Kidney glomerular epithelial cell (primary cell): ENCODE measurements at regions not wholly inside any gene's neighbourhood (a gene's known extent, or its start where the extent isn't known, plus 50 kb on each side); places are given as distances from the start of the nearest gene placed in this dataset.
"Not testable (repeated sequence)": the region's sequence is repeated elsewhere in the genome, so short reads cannot be mapped to it uniquely, and the experiment has no call there.

Experiments used
- DNase-seq: peaks from one replicate; lab custom pipeline; 2025; lab: John Stamatoyannopoulos, UW

DNA sequence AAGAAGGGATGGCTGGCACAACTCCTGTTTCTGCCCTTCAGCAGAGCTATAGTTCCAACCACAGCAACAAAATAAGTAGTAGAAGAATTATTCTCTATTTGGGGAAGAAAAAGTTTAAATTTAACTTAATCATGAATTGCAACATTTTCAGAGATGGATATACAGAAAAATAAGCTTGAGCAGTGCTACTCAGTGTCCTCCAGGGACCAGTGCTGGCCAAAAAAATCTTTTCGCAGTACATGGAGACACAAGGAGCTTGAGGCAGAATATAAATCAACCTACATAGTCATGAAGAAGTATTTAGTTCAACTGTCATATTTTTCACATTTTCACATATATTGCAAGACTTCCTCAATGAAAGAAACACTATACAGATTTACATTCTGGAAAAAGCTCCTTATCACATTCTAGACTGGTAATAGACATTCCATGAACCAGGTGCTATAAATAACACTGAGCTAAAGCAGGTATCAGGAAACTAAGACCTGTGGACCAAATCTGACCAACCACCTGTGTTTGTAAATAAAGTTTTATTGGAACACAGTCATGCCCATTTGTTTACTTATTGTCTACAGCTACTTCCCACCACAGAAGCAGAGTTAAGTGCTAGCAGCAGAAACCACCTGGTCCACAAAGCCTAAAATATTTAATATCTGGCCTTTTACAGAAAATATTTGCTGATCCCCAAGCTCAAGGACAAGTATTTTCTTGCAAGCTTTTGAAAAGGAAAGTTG is 101.9 kb downstream of the RGS21 start:
- no peak for DNase-seq

DNA sequence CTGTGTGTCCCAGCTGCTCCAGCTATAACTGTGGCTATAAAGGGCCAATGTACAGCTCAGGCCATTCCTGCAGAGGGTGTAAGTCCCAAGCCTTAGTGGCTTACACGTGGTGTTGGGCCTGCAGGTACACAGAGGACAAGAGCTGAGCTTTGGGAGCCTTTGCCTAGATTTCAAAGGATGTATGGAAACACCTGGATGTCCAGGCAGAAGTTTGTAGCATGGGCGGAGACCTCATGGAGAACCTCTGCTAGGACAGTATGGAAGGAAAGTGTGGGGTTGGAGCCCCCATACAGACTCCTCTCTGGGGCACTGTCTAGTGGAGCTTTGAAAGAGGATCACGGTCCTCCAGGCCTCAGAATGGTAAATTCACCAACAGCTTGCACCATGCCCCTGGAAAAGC is 113.9 kb downstream of the RGS21 start:
- no peak for DNase-seq

DNA sequence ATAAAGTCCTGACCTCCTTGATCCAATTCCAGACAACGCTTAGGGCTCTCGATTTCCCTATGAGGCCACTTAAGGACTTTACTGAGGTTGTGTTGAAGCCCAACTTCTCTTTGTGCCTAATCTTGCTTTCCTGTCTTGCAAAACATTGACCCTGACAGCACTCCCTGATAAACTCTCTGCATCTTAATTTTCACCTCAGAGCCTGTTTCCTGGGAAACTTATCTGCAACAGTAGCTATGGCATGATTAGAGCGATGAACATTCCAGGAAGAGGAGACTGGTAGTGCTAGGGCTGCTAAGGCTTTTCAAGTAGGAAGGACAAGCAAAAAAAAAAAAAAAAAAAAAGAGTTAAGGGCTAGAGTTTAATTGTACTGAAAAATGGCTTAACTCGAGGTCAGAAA is 118.9 kb downstream of the RGS21 start:
- no peak for DNase-seq

DNA sequence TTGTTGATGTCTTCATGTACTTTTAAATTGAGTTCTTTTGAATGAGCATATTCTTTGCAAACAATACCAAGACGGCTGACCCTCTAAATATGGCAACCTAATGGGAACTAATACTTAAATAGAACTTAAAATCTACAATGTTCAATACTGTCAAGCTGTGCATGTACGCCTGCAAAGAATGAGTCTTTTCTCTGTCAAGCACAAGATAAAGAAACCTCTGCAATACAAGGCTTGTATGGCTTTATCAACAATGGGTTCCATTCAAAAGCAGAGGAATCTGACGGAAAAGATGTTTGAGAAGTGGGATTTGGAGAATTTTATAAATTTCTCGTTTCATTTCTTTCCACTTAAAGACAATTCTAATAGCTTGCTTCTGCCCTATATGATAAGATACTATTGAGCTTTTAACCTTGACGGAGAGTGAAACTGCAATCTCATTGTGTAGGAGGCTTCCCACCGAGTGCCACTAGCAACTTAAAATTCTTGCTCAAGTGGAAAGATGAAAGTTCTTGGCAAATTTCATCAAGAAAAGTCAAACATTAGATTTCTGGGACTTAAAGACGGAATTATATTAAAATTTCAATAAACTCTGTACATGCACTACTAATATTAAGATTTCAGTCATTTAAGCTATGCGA is 119.8 kb downstream of the RGS21 start:
- no peak for DNase-seq

DNA sequence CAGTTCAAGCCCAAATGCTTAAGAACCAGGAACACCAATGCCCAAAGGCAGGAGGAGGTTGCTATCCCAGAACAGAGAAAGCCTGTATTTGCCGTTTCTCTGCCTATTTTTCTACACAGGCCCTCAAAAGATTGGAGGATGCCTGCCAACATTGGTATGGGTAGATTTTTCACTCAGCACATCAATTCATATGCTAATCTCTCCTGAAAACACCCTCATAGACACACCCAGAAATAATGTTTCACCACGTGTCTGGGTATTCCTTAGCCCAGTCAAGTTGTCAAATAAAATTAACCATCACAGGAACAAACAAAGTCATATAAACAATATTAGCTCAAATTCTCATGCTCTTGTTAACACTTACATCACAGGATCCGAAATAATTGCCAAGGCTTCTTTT is 121.9 kb downstream of the RGS21 start:
- no peak for DNase-seq

DNA sequence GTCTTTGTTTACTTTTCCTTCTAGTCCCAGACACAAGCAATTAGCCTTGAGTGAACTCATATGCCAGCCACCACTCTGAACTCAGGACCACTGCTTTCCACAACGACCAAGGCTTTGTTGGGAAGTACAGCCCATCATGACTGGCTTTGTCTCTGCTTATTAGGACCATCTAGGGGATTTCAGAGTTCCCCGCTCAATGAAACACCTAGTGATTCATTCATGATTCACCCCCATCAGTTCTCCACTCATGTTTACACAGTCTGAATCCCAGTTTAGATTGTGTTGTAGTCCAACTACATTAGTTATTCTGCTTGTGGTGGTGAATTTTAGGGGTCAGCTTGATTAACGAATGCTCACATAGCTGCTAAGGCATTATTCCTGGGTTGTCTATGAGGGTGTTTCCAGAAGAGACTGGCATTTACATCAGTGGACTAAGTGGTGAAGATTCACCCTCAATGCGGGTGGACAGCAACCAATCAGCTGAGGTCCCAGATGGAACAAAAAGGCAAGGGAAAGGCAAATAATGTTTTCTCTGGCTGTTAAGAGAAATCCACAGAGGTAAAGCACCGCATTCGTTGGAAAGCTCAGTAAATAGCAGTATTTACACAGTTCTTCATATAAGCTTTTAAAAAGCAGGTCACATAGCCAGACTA is 122.7 kb downstream of the RGS21 start:
- DNase-seq, result peak; percentile 70

DNA sequence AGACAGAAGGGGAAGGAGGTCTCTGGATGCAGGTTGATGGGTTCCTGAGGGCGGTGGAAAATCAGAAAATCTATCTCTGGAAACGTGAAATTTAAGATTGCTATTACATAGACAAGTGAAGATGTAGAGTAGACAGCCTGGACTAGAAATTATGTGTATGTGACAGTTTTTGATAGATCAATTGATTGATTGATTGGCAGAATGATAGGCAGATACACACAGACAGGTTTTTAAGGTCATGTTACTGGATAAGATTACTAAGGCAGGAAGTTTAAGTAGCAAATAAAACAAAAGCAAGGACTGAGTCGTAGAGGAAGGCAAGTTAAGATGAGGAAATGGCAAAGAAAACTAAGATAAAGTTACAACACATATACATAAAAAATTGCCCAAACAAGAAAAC is 124.7 kb downstream of the RGS21 start:
- no peak for DNase-seq

DNA sequence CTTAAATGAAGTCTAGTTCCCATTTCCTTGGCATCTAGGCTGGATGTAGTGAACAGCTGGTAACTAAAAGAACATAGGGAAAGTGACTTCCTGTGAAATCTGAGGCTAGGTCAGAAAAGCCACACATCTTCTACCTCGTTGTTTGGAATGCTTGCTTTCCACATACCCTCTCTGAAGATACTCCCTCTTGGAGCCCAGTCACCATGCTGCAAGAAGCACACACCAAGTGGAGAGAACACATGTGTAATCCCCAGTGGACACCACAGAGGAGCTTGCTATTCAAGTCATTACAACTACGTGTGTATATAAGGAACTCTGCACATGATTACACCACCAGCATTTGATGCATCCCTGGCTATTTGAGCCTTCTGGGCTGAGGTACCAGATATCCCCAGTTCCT is 125.9 kb downstream of the RGS21 start:
- DNase-seq, result no peak

DNA sequence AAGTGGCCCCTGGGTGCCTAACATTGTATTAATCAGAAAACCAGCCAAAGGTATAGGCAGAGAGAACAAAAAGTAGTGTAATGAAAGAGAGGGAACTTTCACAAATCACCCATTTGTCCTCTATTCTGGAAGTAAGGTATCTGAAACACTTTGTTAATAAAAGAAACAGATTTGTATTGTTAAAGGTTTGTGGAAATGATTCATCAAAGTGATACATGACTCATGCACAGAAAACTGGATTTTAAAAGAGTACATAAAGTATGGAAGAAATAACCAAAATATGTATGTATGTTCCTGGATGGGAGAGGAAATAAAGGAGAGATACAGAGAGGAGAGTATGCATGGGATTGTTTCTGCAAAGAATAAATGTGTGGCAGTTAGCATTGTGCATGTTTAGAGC is 126.8 kb downstream of the RGS21 start:
- no peak for DNase-seq

DNA sequence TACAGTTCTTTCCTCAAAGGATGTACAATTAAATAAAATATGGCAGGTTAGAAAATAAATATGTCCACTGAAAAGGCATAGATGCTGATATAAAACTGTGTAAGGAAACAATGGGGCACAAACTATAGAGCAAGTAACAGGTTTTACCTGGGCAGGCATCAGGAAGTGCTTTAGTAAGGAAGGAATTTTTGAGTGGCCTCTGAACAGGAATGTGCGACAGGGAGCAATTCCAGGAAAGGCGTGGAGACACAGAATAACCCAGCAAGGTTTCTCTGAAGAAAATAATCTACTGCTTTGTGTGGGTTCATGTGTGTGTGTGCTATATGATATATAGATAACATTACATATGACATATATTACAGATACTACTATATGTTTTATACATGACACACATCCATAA is 128.4 kb downstream of the RGS21 start:
- no peak for DNase-seq

DNA sequence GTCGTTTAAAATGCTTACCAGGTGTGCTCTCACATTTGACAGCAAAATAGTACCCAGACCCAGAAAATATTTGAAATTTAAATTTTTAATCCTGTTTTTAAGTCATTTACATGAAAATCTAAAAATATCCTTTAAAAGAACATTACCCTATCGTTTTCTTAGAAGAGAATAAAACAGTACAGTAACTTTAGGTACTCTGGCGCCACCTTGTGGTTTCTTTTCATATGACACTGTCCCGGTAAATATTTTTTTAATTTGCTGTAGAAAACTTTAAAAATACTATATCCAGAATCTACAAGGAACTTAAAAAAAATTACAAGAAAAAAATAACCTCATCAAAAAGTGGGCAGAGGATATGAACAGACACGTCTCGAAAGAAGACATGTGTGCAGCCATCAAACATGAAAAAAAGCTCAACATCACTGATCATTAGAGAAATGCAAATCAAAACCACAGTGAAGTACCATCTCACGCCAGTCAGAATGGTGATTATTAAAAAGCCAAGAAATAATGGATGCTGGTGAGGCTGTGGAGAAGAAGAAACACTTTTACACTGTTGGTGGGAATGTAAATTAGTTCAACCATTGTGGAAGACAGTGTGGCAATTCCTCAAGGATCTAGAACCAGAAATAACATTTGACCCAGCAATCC is 129.2 kb downstream of the RGS21 start:
- peak; percentile 35 for DNase-seq

DNA sequence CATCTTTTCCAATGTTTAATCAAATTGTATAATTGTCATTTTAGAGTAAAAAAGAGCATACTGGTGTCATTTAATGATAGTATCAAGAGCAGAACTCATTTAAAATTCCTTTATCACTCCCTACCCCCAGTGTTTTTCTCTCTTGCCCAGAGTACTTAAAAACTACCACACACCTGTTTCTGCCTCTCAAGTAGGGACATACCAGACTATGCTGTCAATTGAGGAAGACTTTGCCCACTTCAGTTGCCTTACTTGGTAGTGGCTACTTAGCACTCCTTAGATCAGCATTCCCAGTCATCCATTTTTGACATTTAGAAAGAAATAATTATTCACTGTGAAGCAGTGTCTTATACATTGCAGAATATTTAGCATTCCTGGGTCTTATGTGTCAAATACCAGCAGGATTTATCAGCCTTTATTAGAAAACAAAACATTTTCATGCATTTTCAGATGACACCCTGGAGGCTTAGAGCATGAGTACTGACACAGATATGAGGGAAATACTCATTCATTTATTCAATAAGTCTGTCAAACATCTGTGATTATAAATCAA is 127.5 kb upstream of the RGS1 start:
- no peak for DNase-seq

DNA sequence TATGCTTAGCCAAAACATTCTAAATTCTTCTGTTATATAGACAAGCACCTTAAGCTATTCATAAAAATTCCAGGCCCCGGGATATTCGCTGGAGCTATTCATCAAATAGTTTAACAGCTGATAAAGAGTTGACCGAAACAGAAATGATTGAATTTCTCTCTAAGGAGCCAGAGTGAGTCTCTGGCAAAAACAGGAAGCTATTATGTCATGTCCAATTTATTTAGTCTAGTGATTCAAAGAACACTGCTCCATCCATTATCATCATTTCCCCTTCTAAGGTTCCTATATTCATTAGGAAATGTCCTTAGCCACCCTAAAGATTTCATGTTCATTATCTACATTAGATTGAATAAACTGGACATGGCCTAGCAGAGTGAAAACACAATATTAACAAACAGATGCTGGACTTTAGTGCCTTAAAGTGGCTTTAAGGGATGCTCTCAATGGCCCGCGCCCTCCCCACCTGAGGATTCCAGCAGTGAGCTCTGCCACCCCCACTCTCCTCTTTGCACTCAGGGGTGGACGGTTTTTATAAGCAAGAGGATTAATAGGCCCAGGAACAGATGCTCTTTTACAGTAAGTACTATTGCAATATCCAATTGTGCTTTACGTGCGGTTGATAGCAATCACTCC is 122.1 kb upstream of the RGS1 start:
- DNase-seq, result no peak

DNA sequence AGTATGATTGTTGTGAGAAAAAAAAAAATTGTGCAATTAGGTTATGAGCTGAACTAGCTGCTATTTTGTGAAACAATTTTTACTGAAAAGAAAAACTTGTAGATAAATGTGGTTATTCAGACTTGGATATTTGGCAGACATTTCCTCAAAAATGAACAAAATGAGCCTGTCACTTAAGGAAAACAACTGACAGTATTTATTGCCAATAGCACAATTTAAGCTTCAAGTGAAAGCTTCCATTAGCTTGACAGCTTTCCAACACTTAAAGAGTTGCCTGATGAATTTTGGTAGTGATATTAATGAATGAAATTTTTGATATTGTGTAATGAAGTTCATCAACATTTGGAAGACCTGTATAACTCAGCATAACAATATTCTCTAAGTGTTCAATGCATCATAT is 116.1 kb upstream of the RGS1 start:
- no peak for DNase-seq

DNA sequence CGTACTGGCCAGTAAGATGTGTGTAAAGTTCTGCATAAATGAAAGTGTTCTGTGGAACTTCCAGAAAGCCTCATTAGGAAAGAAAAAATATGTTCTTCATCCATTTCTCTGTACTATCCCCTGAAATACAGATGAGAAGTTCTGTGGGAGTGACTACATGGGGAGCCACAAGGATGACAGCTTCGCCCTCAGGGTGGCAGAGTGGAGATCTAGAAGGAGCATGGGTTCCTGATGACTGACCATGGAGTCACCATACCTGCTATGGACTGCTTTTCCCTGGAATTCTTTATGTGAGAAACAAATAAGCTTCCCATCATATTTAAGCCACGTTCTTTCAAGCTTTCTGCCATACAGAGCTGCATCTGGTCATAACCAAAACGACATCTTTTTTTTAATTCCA is 113.9 kb upstream of the RGS1 start:
- no peak for DNase-seq

DNA sequence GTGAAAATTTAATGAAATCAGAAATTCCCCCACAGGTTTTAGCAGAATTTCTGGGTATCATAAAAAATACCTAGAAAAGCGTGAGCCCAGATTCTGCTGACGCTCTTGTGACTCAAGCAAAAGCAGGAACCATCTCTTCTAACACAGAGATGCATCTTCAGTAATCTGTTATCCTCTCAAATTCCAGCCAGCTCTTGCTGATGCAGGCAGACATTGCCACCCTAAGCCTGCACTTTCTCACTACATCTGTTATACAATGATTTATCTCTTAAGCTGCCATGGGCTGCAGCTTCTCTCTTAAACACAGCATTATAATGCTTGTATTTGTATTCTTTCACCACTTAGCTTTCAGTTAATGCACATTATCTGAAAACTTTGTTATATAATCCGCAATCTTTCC is 113.0 kb upstream of the RGS1 start:
- no peak for DNase-seq

DNA sequence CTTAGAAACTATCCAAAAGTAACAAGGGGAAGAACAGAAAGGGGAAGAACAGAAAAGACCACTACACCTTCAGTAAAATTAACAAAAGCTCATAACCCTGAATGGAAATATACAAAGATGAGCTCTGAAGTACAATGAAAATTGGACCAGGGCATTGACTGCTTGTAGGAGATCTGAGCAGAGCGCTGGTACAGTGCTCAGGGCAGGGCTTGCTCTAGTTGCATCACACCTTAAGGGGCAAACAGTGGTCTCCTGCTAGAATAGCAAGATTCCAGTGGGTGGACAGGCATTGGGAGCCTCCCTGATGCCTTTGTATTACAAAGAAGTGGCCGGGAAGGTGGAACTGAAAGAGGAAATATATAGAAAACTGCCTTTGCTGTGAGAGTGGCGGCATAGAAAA is 111.9 kb upstream of the RGS1 start:
- no peak for DNase-seq

DNA sequence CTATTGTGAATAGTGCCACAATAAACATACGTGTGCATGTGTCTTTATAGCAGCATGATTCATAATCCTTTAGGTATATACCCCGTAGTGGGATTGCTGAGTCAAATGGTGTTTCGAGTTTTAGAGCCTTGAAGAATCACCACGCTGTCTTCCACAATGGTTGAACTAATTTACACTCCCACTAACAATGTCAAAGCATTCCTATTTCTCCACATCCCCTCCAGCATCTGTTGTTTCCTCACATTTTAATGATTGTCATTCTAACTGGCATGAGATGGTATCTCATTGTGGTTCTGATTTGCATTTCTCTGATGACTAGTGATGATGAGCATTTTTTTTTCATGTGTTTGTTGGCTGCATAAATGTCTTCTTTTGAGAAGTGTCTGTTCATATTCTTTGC is 110.4 kb upstream of the RGS1 start:
- DNase-seq, result not testable (repeated sequence)

DNA sequence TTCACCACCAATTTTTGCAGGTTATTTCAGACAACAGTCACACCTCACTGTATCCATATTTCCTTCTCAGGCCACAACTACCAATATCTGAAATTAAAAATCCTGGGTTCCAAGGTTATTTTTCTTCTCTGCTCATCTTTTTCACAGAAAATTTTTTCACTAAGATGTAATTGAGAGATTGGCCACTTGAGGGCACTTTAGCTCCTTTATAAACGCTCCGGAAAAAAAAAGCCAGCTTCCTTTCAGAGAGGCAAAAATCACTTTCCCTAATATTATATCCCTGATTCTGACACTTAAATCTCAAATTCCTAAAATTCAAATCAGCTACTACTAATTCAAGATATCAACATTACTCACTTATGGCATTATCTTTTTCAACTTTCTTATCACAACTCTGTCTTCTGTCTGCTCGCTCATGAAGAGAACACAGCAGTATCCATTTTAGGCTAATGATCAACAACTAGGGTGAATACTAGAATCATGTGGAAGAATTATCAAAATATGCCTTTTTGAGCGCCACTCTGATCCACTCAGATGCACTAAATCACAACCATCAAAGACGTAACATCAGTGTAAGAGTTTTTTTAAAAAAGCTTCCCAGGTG is 101.4 kb upstream of the RGS1 start:
- DNase-seq, result peak; percentile 51

DNA sequence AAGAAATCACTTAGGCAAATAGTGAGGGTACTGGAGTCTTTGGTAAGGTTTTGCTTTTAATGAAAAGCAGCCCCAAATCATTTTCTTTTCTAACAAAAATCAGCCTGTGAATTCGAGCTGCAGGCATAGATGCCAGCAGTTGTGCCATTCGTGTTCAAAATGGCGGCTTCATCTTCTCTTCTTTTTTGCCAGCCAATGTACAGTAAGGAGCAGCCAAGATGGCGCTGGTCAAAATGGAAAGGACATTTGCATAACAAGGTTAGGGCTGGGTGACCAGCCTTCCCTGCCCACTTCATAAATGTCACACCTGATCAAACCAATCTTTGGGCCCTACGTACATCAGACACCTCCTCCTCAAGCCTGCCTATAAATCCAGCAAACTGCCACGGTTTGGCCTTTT is 100.2 kb upstream of the RGS1 start:
- no peak for DNase-seq

DNA sequence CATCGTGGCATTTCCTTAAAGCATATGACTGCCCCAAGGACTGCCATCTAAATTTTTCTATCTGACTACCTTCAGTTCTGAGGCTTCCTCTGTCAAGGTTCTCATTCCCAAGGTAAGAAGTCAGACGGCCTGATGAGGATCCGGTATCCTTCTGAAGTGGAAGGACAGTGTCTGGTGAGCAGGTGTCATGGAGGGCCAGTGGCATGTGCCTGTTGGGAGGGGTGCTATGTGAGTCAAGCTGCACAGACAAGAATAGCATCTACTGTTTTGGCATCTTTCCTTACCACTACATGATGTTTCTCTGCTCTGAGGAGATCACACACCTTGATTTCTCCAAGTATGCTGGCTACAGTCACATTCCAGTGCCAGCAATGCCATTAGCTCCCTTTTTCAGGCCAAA is 99.6 kb upstream of the RGS1 start:
- DNase-seq, result no peak

DNA sequence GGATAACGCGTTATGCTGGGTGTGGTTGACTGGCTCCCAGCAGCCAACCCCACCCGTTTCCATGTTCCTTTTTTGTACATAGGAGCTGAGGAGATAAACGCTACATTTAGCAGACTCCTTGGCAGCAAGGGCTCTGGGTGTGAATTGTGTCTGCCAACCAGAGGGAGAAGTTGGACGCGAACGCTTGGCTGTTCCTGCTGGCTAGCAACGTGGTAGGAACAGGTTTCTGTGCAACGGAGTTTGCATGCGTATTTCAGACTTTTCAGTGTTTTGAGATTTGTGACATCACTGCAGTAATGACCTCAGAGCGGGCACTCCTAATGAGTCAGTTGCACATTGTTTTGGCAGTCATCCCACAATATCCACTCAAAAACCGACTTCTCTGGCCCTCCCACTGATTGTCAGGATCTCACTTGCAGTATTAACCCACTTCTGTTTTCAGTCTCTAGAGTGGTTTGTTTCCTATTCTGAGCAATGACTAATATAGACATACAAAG is 98.7 kb upstream of the RGS1 start:
- DNase-seq, result peak; percentile 7
